Sigmoid colon (tissue), 4 donors: ENCODE measurements at regions not wholly inside any gene's neighbourhood (a gene's known extent, or its start where the extent isn't known, plus 50 kb on each side); places are given as distances from the start of the nearest gene placed in this dataset.

ENCODE experiments used
- CTCF ChIP-seq, 4 experiments: fragments of 450-650 bp in 3 of 4; fragments of 200-600 bp in 1 of 4; IDR thresholded peaks; one replicate each; pipeline ENCODE4 v1.5.1; 2016 to 2019; ENCODE audit warnings: antibody characterized with exemption in 4 of 4, mild to moderate bottlenecking in 3 of 4, moderate library complexity in 2 of 4
- EP300 ChIP-seq, 4 donors: sonication (generic); formaldehyde crosslinking; IDR thresholded peaks; one replicate each; pipeline ENCODE4 v1.6.1; 2017; ENCODE audit warnings: antibody characterized with exemption in 4 of 4
- POLR2A ChIP-seq, 2 donors: fragments of 450-650 bp; IDR thresholded peaks; one replicate each; pipeline ENCODE4 v1.6.1; 2016; ENCODE audit warnings: antibody characterized with exemption in 2 of 2, mild to moderate bottlenecking in 2 of 2, moderate library complexity in 2 of 2
- POLR2AphosphoS5 ChIP-seq, 4 donors: sonication (generic); formaldehyde crosslinking; IDR thresholded peaks; one replicate each; pipeline ENCODE4 v1.6.1; 2017; ENCODE audit warnings: antibody characterized with exemption in 4 of 4

- no peak for TF ChIP-seq POLR2A (IDR thresholded peaks at IDR 0.05)
- TF ChIP-seq CTCF (IDR thresholded peaks at IDR 0.05) = no peak
- no peak for TF ChIP-seq POLR2AphosphoS5 (IDR thresholded peaks at IDR 0.05)
- no peak for TF ChIP-seq EP300 (IDR thresholded peaks at IDR 0.05)
Measured at GRCh38 chrX:720825-721224, 90.2 kb downstream of the SHOX start.
